HEK293 (cell line): ENCODE measurements at regions not wholly inside any gene's neighbourhood (a gene's known extent, or its start where the extent isn't known, plus 50 kb on each side); places are given as distances from the start of the nearest gene placed in this dataset.

Experiments
- CTCF ChIA-PET: fragments of 350-600 bp; formaldehyde crosslinking; extraction: SDS; loops from one replicate; lab custom pipeline; 2021; ENCODE audit warnings: antibody characterized with exemption; lab: Yijun Ruan, JAX
- POLR2A ChIA-PET: fragments of 300-600 bp; formaldehyde crosslinking; extraction: SDS; loops from one replicate; lab custom pipeline; 2020; ENCODE audit warnings: antibody characterized with exemption, inconsistent platforms; lab: Yijun Ruan, JAX
- H3K27ac ChIP-seq: fragments of 200-500 bp; sonication (Bioruptor generic); 2 replicates; pipeline ENCODE4 v1.5.1; 2014; ENCODE audit warnings: low read depth, low read length, control low read depth, inconsistent platforms; ENCODE audit errors: extremely low read depth
- H3K36me3 ChIP-seq, 2 experiments: fragments of 200-500 bp in 1 of 2; sonication (Bioruptor generic) in 1 of 2; 1 replicate in 1 of 2; 2 replicates in 1 of 2; pipeline ENCODE4 v1.5.1; 2014 to 2017; ENCODE audit warnings: inconsistent platforms in 2 of 2, low read length in 2 of 2; ENCODE audit not compliant: control insufficient read depth in 2 of 2, insufficient read depth in 1 of 2
- H3K4me1 ChIP-seq: fragments of 200-500 bp; sonication (Bioruptor generic); 2 replicates; pipeline ENCODE4 v1.5.1; 2014; ENCODE audit warnings: mild to moderate bottlenecking, low read length, inconsistent platforms; ENCODE audit not compliant: control insufficient read depth, insufficient read depth
- H3K4me3 ChIP-seq: 2 replicates; pipeline ENCODE4 v1.5.1; 2011; ENCODE audit warnings: low read depth, mild to moderate bottlenecking, control low read depth, low read length, moderate library complexity
- H3K9me3 ChIP-seq: fragments of 200-500 bp; sonication (Bioruptor generic); 2 replicates; pipeline ENCODE4 v1.5.1; 2014; ENCODE audit warnings: low read depth, low read length, inconsistent platforms; ENCODE audit not compliant: control insufficient read depth, insufficient read depth
- GLIS1 ChIP-seq: fragments of 450-650 bp; formaldehyde crosslinking; IDR thresholded peaks from 2 replicates; pipeline ENCODE4 v1.5.1; 2016; ENCODE audit warnings: missing biosample characterization, missing genetic modification characterization
- MEIS1 ChIP-seq: sonication (generic); formaldehyde crosslinking; IDR thresholded peaks from 2 replicates; pipeline ENCODE4 v1.8.1; 2022; ENCODE audit warnings: missing genetic modification reagents, mild to moderate bottlenecking, borderline replicate concordance
- MYNN ChIP-seq: fragments of 450-650 bp; formaldehyde crosslinking; IDR thresholded peaks from 2 replicates; pipeline ENCODE4 v1.5.1; 2016; ENCODE audit warnings: missing biosample characterization, missing genetic modification characterization, borderline replicate concordance
- MZF1 ChIP-seq: fragments of 450-650 bp; formaldehyde crosslinking; IDR thresholded peaks from 2 replicates; pipeline ENCODE4 v1.5.1; 2017; ENCODE audit warnings: missing biosample characterization, missing genetic modification characterization, borderline replicate concordance
- RBAK ChIP-seq: fragments of 450-650 bp; formaldehyde crosslinking; IDR thresholded peaks from 2 replicates; pipeline ENCODE4 v1.5.1; 2016; ENCODE audit warnings: missing biosample characterization, missing genetic modification characterization
- SALL2 ChIP-seq: fragments of 450-650 bp; formaldehyde crosslinking; IDR thresholded peaks from 2 replicates; pipeline ENCODE4 v1.5.0; 2017; ENCODE audit warnings: missing biosample characterization, mild to moderate bottlenecking, missing genetic modification characterization, borderline replicate concordance
- SP7 ChIP-seq: fragments of 450-650 bp; formaldehyde crosslinking; IDR thresholded peaks from 2 replicates; pipeline ENCODE4 v1.5.1; 2016; ENCODE audit warnings: missing biosample characterization, missing genetic modification characterization
- ZBTB48 ChIP-seq: fragments of 450-650 bp; formaldehyde crosslinking; IDR thresholded peaks from 2 replicates; pipeline ENCODE4 v1.5.1; 2016; ENCODE audit warnings: missing biosample characterization, missing genetic modification characterization
- ZFHX2 ChIP-seq: fragments of 450-650 bp; formaldehyde crosslinking; conservative IDR thresholded peaks from 2 replicates; pipeline ENCODE4 v1.5.1; 2016; ENCODE audit warnings: missing biosample characterization, missing genetic modification characterization
- ZFP37 ChIP-seq: fragments of 450-650 bp; formaldehyde crosslinking; IDR thresholded peaks from 2 replicates; pipeline ENCODE4 v1.5.1; 2016; ENCODE audit warnings: missing biosample characterization, missing genetic modification characterization
- ZFP69B ChIP-seq: fragments of 450-650 bp; formaldehyde crosslinking; IDR thresholded peaks from 2 replicates; pipeline ENCODE4 v1.5.1; 2016; ENCODE audit warnings: missing biosample characterization, missing genetic modification characterization
- ZNF121 ChIP-seq: fragments of 450-650 bp; formaldehyde crosslinking; IDR thresholded peaks from 2 replicates; pipeline ENCODE4 v1.5.1; 2016; ENCODE audit warnings: missing biosample characterization, missing genetic modification characterization
- ZNF169 ChIP-seq: fragments of 450-650 bp; formaldehyde crosslinking; IDR thresholded peaks from 2 replicates; pipeline ENCODE4 v1.5.1; 2016; ENCODE audit warnings: missing biosample characterization, missing genetic modification characterization
- ZNF266 ChIP-seq: fragments of 450-650 bp; formaldehyde crosslinking; IDR thresholded peaks from 2 replicates; pipeline ENCODE4 v1.5.1; 2016; ENCODE audit warnings: missing biosample characterization, missing genetic modification characterization, low read depth
- ZNF311 ChIP-seq: fragments of 450-650 bp; formaldehyde crosslinking; IDR thresholded peaks from 2 replicates; pipeline ENCODE4 v1.5.1; 2017; ENCODE audit warnings: missing biosample characterization, missing genetic modification characterization, borderline replicate concordance
- ZNF426 ChIP-seq: fragments of 450-650 bp; formaldehyde crosslinking; IDR thresholded peaks from 2 replicates; pipeline ENCODE4 v1.5.1; 2017; ENCODE audit warnings: missing biosample characterization, missing genetic modification characterization, mild to moderate bottlenecking, inconsistent platforms, moderate library complexity
- ZNF48 ChIP-seq: fragments of 450-650 bp; formaldehyde crosslinking; IDR thresholded peaks from 2 replicates; pipeline ENCODE4 v1.5.1; 2016; ENCODE audit warnings: missing biosample characterization, missing genetic modification characterization
- ZNF664 ChIP-seq: fragments of 450-650 bp; formaldehyde crosslinking; IDR thresholded peaks from 2 replicates; pipeline ENCODE4 v1.5.1; 2016; ENCODE audit warnings: missing biosample characterization, missing genetic modification characterization
- ZNF670 ChIP-seq: fragments of 450-650 bp; formaldehyde crosslinking; IDR thresholded peaks from 2 replicates; pipeline ENCODE4 v1.5.1; 2016; ENCODE audit warnings: missing biosample characterization, missing genetic modification characterization, low read depth
- ZNF707 ChIP-seq: fragments of 450-650 bp; formaldehyde crosslinking; IDR thresholded peaks from 2 replicates; pipeline ENCODE4 v1.5.1; 2016; ENCODE audit warnings: missing biosample characterization, missing genetic modification characterization
- ZNF843 ChIP-seq: fragments of 450-650 bp; formaldehyde crosslinking; IDR thresholded peaks from 2 replicates; pipeline ENCODE4 v1.5.1; 2016; ENCODE audit warnings: missing biosample characterization, missing genetic modification characterization
- TF ChIP-seq, protein P1 (sequence below): fragments of 450-650 bp; formaldehyde crosslinking; IDR thresholded peaks from 2 replicates; pipeline ENCODE4 v1.5.1; 2016; ENCODE audit warnings: missing biosample characterization, missing genetic modification characterization, borderline replicate concordance
- TF ChIP-seq, protein P2 (sequence below): fragments of 450-650 bp; formaldehyde crosslinking; IDR thresholded peaks from 2 replicates; pipeline ENCODE4 v1.5.1; 2016; ENCODE audit warnings: missing biosample characterization, missing genetic modification characterization
- TF ChIP-seq, protein P3 (sequence below): fragments of 450-650 bp; formaldehyde crosslinking; IDR thresholded peaks from 2 replicates; pipeline ENCODE4 v1.5.1; 2016; ENCODE audit warnings: missing biosample characterization, missing genetic modification characterization
- TF ChIP-seq, protein P4 (sequence below): fragments of 450-650 bp; formaldehyde crosslinking; IDR thresholded peaks from 2 replicates; pipeline ENCODE4 v1.5.1; 2016; ENCODE audit warnings: missing biosample characterization, missing genetic modification characterization

DNA sequence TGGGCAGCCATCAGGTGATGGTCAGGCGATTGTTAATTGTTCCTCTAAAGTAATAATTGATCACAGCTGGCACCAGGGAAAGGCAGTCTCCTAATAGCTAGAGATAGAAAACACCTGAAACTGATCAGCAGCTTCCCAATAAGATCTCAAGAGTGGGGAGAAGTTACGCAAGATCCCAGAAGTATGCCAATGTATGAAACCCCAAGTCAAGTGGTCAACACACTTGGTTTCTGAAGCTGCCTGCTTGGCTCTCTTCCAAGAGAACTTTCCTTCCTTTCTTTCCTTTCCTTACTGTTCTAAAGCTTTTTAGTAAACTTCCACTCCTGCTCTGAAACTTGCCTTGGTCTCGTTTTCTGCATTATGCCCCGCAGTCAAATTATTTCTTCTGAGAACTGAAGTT lies 201.6 kb upstream of the SKOR2 start:
- Histone ChIP-seq H3K4me1 (peaks cover 5% of the 10 kb centered on the region; the same call in 1 of the 2 replicates), H3K4me3 (no peak overlapping the region), H3K36me3 (no peaks in the 10 kb centered on the region), H3K9me3 (no peaks in the 10 kb centered on the region), H3K27ac (no peak overlapping the region)
- TF ChIP-seq ZNF707 (tag by site-specific recombination) (no peak), MEIS1 (CRISPR knock-in tag) (no peak), ZNF426 (no peak), ZNF121 (no peak), ZNF266 (tag by site-specific recombination) (no peak), ZNF664 (tag by site-specific recombination) (no peak), ZNF169 (tag by site-specific recombination) (no peak), ZNF670 (tag by site-specific recombination) (no peak), ZFP37 (tag by site-specific recombination) (no peak), ZNF311 (tag by site-specific recombination) (no peak)
- TF ChIP-seq, protein P1, sequence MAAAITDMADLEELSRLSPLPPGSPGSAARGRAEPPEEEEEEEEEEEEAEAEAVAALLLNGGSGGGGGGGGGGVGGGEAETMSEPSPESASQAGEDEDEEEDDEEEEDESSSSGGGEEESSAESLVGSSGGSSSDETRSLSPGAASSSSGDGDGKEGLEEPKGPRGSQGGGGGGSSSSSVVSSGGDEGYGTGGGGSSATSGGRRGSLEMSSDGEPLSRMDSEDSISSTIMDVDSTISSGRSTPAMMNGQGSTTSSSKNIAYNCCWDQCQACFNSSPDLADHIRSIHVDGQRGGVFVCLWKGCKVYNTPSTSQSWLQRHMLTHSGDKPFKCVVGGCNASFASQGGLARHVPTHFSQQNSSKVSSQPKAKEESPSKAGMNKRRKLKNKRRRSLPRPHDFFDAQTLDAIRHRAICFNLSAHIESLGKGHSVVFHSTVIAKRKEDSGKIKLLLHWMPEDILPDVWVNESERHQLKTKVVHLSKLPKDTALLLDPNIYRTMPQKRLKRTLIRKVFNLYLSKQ (tag by site-specific recombination): no peak
- POLR2A ChIA-PET: no interaction called here
- CTCF ChIA-PET: no interaction called here

DNA sequence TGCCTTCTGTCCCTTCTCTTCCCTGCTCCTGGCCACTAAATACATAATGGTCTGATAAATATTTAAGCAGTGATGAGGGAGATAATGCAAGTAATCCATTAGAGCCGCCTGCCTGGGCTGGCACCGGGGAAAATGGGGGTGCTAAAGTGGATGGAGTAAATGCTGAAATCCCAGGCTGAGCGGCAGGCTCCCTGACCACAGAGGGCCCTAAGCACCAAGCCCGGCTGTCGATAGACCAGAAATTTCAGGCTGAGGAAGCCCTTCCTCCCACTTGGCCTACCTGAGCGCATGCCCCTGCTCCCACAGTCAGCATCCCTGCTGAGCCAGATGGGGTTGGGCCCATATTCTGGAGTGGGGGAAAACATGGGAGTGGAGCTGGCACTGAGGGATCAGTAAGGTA lies 197.5 kb upstream of the SKOR2 start:
- H3K4me3 ChIP-seq: no peak overlapping the region
- TF ChIP-seq, protein P2, sequence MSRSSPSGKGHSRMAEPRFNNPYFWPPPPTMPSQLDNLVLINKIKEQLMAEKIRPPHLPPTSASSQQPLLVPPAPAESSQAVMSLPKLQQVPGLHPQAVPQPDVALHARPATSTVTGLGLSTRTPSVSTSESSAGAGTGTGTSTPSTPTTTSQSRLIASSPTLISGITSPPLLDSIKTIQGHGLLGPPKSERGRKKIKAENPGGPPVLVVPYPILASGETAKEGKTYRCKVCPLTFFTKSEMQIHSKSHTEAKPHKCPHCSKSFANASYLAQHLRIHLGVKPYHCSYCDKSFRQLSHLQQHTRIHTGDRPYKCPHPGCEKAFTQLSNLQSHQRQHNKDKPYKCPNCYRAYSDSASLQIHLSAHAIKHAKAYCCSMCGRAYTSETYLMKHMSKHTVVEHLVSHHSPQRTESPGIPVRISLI: no peak
- TF ChIP-seq ZNF169 (tag by site-specific recombination) (no peak), ZNF48 (tag by site-specific recombination) (no peak), MZF1 (tag by site-specific recombination) (no peak), SALL2 (tag by site-specific recombination) (no peak), ZFHX2 (tag by site-specific recombination) (no peak), ZBTB48 (tag by site-specific recombination) (no peak), ZFP69B (tag by site-specific recombination) (no peak), MYNN (tag by site-specific recombination) (no peak), GLIS1 (tag by site-specific recombination) (no peak), SP7 (no peak), ZNF707 (tag by site-specific recombination) (no peak), RBAK (tag by site-specific recombination) (no peak), ZNF843 (no peak)
- TF ChIP-seq, protein P3, sequence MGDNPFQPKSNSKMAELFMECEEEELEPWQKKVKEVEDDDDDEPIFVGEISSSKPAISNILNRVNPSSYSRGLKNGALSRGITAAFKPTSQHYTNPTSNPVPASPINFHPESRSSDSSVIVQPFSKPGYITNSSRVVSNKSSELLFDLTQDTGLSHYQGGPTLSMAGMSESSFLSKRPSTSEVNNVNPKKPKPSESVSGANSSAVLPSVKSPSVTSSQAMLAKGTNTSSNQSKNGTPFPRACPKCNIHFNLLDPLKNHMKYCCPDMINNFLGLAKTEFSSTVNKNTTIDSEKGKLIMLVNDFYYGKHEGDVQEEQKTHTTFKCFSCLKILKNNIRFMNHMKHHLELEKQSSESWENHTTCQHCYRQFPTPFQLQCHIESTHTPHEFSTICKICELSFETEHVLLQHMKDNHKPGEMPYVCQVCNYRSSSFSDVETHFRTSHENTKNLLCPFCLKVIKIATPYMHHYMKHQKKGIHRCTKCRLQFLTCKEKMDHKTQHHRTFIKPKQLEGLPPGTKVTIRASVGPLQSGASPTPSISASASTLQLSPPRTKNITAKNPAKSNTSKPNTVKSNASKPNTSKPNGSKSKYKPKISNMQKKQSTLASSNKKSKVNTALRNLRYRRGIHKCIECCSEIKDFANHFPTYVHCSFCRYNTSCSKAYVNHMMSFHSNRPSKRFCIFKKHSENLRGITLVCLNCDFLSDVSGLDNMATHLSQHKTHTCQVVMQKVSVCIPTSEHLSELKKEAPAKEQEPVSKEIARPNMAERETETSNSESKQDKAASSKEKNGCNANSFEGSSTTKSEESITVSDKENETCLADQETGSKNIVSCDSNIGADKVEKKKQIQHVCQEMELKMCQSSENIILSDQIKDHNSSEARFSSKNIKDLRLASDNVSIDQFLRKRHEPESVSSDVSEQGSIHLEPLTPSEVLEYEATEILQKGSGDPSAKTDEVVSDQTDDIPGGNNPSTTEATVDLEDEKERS (tag by site-specific recombination): no peak
- TF ChIP-seq, protein P4, sequence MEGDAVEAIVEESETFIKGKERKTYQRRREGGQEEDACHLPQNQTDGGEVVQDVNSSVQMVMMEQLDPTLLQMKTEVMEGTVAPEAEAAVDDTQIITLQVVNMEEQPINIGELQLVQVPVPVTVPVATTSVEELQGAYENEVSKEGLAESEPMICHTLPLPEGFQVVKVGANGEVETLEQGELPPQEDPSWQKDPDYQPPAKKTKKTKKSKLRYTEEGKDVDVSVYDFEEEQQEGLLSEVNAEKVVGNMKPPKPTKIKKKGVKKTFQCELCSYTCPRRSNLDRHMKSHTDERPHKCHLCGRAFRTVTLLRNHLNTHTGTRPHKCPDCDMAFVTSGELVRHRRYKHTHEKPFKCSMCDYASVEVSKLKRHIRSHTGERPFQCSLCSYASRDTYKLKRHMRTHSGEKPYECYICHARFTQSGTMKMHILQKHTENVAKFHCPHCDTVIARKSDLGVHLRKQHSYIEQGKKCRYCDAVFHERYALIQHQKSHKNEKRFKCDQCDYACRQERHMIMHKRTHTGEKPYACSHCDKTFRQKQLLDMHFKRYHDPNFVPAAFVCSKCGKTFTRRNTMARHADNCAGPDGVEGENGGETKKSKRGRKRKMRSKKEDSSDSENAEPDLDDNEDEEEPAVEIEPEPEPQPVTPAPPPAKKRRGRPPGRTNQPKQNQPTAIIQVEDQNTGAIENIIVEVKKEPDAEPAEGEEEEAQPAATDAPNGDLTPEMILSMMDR (tag by site-specific recombination): no peak
- ChIA-PET CTCF (no interaction called here), POLR2A (no interaction called here)
- no peaks in the 10 kb centered on the region for H3K9me3 ChIP-seq
- no peaks in the 10 kb centered on the region for H3K4me1 ChIP-seq
- H3K27ac ChIP-seq: no peak overlapping the region
- H3K36me3 ChIP-seq: no peaks in the 10 kb centered on the region
